HG02973 (cell line): ENCODE measurements at regions not wholly inside any gene's neighbourhood (a gene's known extent, or its start where the extent isn't known, plus 50 kb on each side); places are given as distances from the start of the nearest gene placed in this dataset.
"Not testable (repeated sequence)": the region's sequence is repeated elsewhere in the genome, so short reads cannot be mapped to it uniquely, and the experiment has no call there.

Experiments
- ATAC-seq: cut with Tn5 transposase; IDR thresholded peaks from one replicate; pipeline ENCODE4 v1.9.1; 2021; ENCODE audit warnings: moderate library complexity; ENCODE audit not compliant: unreplicated experiment

DNA sequence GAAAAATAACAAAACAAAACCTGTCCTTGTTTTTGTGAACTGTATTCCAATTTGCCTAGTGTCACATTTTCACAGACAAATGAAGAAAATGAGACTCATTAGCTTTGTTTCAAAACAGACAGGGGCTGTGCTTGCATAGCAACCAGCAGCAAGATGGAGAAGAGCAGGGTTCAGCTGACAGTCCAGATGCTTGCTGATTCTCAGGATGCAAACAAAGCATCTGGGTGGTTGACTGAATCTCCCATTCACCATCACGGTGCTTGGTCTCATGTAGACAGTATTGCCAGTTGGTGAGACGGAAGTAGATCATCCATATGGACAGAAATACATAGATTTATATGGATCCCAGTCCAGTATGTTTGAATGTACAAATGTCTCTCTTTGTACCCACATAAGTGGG lies 326.8 kb downstream of the CCDC85A start:
- no peak for ATAC-seq

DNA sequence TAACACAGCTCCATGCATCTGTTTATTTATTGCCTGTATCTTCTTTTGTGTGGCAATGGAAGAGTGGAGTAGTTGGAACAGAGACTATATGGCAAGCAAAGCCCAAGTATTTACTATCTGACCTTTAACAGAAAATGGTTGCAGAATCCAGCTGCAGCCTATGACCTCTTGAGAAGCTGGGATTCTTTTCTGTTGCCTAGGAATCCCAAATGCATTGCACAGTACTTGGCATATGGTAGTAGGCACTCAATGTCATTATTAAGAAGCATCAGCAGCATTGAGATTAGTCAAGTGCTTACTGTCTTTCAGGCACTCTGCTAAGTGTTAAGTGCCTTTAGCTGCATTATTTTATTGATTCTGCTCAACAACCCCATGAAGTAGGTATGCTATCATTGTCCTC lies 331.6 kb downstream of the CCDC85A start:
- no peak for ATAC-seq

DNA sequence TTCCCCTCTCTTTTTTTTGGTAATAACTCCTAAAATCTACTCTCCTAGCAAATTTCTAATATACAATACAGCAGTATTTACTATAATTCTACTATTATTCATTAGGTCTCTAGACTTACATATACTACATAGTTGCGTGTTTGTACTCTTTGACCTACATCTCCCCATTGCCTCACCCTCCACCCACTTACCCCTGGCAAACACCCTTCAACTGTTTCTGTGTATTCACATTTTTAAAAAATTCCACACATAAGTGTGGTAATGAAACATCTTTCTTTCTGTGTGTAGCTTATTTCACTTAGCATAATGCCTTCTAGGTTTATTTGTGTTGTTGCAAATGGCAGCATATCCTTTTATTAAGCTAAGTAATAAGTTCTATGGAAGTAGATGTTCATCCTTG lies 336.0 kb downstream of the CCDC85A start:
- no peak for ATAC-seq

DNA sequence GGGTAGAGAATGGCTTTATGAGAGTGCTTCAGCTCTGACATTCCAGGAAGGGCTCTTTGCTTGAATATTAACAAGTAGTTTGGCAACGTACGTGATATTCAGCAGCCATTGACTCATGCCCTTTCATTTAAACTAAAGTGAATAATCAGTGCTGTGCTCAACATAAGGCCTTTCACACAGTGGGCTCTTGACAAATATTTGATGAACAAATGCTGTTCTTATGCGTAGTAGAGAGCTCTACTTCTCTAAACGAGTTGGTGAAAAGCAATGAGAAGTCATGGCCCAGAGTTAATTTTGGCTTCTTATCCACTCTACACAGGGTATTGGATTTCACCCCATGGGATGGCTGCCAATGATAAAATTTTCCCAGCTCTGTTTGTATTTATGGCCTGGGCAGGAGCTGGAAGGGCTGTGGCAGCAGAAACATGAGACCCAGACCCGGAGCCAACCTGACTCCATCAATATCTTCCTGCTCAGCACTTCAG lies 338.9 kb downstream of the CCDC85A start:
- ATAC-seq, result no peak

DNA sequence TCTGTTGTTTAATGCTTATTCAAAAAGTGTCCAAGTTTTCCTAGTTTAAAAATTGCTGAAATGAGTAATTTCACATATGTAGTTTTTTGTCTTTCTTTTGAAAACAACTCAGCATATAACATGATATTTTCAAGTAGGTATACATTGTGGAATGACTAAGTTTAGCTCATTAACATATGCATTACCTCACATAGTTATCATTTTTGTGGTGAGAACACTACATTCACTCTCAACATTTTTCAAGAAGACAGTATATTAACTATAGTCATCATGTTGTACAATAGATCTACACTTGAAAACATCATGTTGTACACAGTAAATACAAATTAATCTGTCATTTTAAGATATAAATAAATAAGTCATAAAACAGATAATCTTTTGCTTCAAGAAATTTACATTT lies 340.0 kb downstream of the CCDC85A start:
- ATAC-seq, result no peak

DNA sequence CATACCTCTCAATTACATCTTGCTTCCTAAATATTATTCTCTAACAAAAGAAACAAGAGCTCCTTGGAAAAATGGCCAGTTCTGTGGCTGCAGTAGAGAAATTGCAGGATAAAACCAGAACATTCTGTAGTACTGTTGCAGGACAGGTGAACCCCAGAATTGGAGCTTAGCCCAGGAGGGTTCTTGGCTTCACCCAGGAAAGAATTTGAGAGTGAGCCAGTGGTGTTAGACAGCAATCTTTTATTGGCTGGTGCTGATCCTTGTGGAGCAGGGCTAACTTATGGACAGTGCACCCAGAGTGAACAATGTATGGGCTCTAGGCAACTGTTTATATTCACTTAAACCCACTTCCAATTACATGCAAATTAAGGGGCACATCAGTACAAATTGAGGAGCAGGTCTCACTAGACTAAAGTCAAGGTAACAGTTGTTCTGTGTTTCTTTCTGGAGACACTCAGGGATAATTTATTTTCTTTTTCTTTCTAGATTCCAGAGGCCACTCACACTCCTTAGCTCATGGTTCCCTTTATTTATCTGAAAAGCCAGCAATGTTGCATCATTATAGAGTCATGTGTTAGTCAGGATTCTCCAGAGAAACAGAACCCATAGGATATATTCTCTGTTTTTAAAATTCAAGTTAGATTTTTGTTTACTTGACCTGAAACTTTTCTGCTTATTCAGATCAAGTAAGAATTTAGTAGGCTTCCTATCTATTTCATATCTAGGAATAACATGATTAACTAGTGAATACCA lies 348.1 kb downstream of the CCDC85A start:
- ATAC-seq, result no peak

DNA sequence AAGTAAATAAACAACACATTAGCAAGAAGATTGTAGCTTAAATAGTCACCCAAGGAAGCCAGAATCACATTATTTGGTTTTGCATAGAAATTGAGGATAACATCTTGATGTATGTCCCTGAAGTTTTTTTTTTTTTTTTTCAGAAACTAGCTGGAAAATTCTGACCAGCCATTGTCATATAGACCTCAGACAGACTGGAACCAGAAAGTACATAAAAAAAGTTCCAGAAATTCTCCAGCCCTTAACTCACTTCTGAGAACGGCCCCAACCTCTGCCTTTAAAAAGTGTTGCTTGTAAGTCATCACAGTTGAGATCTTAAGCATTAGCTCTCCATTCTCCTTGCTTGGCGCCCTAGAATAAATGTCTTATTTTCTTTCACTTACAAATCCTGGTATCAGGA lies 350.5 kb downstream of the CCDC85A start:
- no peak for ATAC-seq

DNA sequence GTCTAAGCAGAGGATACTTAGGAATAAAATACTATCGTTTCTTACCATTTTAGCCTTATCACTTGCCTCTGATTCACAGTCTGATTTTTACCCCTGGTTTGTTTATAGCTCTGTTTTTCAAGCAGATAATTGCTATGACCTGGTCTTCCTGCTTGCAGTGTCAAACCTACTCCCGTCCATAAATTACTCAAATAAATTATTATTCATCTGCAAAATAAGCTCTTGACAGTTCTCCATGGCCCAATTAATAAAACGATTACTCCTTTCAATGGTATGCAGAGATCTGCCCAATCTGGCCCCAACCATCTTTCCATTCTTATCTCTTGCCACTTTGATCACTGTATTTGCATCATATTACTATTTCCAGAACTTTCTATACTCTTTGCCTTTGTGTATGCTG lies 354.0 kb downstream of the CCDC85A start:
- ATAC-seq, result no peak

DNA sequence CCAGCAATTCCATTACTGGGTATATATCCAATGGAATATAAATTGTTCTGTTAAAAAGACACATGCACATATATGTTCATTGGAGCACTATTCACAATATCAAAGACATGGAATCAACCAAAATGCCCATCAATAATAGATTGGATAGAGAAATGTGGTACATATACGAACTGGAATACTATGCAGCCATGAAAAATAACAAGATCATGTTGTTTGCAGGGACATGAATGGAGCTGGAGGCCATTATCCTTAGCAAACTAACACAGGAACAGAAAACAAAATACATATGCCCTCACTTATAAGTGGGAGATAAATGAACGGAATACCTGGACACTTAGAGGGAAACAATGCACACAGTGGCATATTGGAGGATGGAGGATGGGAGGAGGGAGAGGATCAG lies 355.8 kb downstream of the CCDC85A start:
- ATAC-seq, result no peak

DNA sequence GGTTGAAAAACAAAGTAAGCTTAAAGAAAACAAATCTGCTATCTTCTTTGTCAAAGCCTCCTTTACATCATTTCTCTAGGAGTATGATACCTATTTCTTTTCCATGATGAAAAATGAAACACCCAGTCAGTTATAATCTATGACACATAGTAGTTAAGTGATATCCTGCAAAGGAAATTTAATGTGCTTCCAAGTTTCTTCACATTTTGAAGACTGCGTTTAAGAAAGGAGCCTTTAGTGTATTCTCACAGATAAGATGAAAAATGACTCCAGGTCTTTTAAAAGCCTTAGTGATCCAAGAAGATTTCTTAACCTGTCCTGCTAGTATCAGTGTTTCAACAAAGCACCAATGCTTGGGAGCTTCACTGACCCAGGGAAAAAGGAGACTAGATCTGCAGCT lies 356.7 kb downstream of the CCDC85A start:
- no peak for ATAC-seq

DNA sequence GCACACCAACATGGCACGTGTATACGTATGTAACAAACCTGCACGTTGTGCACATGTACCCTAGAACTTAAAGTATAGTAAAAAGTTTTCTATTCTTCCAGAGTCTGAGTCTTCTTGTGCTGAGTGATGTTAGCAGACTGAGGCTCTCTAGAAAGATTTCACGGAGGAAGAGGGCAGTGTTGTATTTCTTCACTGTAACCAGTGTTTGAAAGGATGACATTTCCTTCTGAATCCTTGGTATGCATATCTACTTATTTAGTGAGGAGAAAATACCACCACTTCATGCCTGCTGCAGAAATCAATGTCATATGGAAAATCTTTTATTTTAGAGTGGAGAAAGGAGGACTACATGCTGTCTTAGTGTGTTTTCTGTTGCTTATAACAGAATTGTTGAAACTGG lies 357.1 kb downstream of the CCDC85A start:
- no peak for ATAC-seq

DNA sequence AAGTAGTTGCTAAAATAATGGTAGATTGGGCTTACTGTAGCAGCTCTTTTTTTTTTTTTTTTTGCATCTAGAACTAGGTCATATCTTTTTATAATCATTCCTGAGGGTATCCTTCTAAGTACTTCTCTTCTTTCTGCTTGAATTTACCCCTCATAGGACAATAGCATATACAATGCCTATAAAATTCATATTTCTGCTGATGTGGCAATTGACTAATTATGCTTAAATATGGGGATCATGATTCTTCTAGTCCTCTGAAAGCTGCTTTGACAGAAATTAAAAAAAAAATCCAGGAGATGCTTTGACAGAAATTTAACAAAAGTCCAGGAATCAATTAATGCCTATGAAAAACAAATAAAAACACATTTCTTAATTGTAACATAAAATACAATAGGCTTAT lies 358.4 kb downstream of the CCDC85A start:
- ATAC-seq, result no peak

DNA sequence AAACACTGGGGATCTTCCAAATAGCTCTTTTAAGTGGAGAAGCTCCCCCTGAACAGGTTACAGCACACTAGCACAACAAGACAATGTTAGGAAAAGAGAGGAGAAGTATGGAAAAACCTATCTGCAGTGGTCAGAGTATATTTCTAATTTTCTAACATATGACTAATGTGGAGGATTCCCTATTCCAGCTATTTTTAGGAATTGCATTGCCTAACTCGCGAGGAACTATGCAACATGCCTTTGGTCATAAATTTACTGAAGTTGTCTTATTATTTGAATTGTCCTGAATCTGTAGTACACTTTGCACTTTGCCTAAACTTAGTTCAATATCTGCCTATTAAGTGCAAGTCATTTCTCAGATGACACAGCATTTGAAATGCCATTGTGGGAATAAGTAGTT lies 381.4 kb downstream of the CCDC85A start:
- no peak for ATAC-seq

DNA sequence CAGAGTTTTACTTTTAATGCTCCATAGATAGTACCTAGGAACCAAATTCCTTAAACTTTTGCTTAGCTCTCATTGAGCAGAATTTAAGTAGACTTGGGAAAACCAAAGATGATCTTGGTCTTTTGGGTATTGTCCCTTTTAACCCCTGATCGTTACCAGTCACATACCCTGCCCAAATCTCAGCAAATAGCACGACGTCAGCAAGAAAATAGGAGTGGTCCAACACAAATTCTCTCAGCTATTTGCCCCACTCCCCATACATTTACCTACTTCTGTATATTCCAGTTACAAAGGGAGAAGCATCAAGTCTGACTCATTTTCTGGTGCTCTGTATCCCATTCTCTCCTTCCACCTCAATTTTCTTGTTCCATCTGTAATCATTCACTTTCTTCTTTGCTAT lies 387.3 kb downstream of the CCDC85A start:
- no peak for ATAC-seq

DNA sequence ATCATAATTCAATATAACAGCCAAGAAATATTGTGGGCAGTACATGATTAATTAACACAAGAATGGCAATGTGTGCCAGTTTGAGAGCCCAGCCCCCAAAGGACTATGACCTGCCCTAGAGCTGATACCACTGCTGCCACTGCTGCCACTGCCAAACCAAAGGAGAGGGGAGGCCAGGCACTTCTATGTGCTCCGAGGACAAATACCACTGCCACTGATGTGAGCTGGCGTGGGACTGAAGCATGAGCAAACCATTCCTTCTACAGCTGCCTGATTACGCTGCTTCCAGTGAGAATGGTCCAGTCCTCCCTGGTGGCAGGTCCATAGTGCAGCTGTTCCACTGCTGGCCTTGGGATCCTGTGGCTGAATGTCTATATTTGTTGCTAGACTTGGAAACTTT lies 392.2 kb downstream of the CCDC85A start:
- no peak for ATAC-seq

DNA sequence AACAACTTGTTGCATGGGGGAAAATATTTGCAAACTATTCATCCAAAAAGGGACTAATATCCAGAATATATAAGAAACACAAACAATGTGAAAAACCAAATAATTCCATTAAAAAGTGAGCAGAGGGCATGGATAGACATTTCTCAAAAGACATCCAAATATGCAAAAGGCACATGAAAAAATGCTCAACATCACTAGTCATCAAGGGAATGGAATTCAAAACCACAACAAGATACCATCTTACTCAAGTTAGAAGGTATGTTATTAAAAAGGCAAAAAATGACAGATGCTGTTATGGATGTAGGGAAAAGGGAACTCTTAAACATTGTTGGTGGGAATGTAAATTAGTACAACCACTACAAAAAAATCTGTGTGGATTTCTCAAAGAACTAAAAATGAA lies 396.5 kb downstream of the CCDC85A start:
- no peak for ATAC-seq

DNA sequence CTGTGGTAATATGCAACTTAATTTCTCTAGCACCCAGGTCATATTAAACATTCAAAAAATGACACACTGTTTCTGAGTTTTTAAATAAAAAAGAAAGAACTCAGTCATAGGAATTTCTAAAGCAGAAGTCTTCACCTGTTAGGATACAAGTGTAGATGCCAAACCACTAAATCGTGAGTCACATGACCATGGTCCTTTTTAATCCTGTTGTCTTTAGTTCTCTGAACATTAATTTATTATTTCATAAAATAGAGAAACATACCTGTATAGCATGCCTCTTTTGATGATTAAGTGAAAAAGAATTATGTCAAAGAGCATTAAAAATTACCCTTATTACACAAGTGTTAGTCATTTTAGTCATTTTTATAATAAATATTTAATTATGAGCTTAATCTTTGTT lies 398.8 kb downstream of the CCDC85A start:
- ATAC-seq, result no peak

DNA sequence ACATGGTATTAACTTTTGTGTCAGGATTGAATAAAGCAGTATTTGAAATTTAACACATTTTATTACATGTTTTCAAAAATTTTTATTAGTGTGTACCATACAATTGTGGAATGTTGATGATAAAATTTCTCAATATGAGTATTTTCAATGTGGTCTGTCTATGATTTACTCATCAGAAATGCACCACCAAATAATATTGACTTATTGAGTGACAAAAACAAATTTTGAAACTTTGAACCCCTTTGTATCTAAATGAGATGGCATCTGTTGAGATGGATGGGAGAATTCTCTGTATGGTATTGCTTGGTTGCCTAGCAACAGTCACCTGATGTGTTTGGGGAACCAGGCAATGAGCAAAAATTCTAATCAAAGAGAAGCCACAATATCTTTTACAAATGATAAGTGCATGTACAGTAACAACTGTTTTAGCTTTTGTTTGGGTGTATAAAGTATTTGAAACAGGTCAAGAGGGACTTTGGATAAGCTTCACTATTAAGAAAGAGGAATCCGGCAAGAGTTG lies 400.1 kb downstream of the CCDC85A start:
- no peak for ATAC-seq

DNA sequence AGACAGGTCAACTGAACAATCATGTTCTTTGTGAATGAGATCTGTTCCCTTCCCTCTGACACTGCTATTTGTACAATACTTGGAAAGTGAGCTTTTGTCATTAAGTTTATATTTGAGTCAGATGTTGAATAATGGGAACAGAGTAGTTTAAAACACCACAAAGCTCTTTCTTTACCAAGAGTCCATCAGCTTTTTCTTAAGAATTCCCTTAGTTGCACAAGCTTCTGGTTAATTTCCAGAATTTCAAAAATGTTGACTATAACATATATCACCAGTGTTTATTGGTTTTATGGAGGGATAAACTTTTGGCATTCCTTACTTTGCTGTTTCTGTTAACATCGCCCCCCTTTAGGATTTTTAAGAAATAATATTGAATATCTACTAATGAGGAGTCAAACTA lies 403.7 kb downstream of the CCDC85A start:
- ATAC-seq, result no peak

DNA sequence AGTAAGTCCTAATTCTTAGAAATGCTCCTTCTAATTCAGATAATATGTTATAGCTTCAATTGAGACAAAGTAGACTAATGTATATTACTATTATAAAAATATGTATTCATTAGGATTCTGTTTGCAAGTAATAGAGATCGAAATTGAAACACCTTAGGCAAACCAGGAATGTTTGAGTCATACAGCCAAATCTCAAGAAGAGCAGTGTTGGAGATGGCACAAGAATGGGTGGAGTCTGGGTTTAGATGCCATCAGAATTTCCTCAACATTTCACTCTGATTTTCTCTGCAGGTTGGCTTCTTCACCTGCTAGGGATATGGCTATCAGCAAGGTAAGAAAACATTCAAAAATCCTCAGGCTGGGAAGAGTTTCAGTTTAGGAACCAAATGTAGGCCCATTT lies 405.4 kb downstream of the CCDC85A start:
- ATAC-seq, result no peak

DNA sequence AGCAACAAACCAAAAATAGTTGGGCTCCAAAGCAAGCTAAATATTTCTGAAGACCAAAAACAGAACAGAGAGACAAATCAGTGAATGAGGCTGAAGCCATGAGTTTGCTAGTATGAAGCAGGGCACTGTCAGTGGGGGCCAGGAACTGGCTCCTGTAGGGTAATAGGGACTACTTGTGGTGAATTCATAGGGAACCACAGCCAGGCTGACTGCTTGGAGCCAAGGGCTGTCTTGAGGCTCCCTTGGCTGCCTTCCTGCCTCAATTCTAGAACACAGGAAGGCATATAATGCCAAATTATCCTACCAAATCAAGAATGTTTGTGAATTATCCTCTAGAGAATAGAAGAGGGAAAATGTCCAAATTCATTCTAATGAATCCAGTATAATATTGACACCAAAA lies 406.0 kb downstream of the CCDC85A start:
- ATAC-seq, result no peak

DNA sequence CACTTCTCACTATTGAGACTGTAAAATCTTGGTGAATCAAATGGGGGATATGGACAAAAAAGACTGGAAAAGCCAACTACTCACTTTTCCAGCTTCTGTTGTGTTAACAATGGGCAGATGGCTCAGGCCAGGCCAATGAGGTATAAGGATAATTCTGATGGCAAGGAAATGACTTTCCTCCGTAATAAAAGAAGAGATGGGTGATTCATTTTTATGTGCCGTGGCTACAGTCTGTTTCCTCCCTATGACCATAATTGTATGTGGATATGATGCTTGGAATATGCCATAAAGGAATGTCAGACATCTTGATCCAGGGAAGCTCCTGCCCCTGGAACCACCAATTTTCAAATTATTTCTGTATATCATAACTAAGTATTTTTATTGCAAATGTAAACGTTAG lies 406.8 kb downstream of the CCDC85A start:
- ATAC-seq, result no peak

DNA sequence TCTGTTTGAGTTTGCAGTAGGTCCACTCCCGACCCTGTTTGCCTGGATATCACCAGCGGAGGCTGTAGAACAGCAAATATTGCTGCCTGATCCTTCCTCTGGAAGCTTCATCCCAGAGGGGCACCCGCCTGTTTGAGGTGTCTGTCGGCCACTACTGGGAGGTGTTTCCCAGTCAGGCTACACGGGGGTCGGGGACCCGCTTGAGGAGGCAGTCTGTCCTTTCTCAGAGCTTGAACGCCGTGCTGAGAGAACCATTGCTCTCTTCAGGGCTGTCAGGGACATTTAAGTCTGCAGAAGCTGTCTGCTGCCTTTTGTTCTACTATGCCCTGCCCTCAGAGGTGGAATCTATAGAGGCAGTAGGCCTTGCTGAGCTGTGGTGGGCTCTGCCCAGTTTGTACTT lies 422.3 kb downstream of the CCDC85A start:
- ATAC-seq, result not testable (repeated sequence)
